Activated CD8-positive, alpha-beta memory T cell treated with anti-CD3 and anti-CD28 coated beads for 4 hours (primary cell): ENCODE measurements at regions not wholly inside any gene's neighbourhood (a gene's known extent, or its start where the extent isn't known, plus 50 kb on each side); places are given as distances from the start of the nearest gene placed in this dataset.
"Not testable (repeated sequence)": the region's sequence is repeated elsewhere in the genome, so short reads cannot be mapped to it uniquely, and the experiment has no call there.

Experiments used
- DNase-seq, 2 donors: peaks; one replicate each; pipeline ENCODE4 v3.0.0-alpha.2; 2020; ENCODE audit warnings: low read depth in 2 of 2

- DNase-seq: no peak
Observed at GRCh38 chr15:69675731-69676130, 223.1 kb downstream of the RPLP1 start.

GRCh38 chr15:69677403-69677802 lies 224.8 kb downstream of the RPLP1 start:
- no peak for DNase-seq

- DNase-seq: no peak
Observed at GRCh38 chr15:69679623-69680228, 227.1 kb downstream of the RPLP1 start.

GRCh38 chr15:69684823-69685222 lies 232.2 kb downstream of the RPLP1 start:
- not testable (repeated sequence) for DNase-seq

GRCh38 chr15:69685512-69686452 lies 233.2 kb downstream of the RPLP1 start:
- DNase-seq: no peak

GRCh38 chr15:69686626-69687025 lies 234.0 kb downstream of the RPLP1 start:
- DNase-seq: no peak

GRCh38 chr15:69689133-69689532 lies 236.5 kb downstream of the RPLP1 start:
- no peak for DNase-seq

GRCh38 chr15:69691307-69692015 lies 238.8 kb downstream of the RPLP1 start:
- DNase-seq: no peak

- DNase-seq: no peak
Observed at GRCh38 chr15:69692342-69692741, 239.7 kb downstream of the RPLP1 start.

- DNase-seq: no peak
Observed at GRCh38 chr15:69693059-69693458, 240.4 kb downstream of the RPLP1 start.

- DNase-seq: no peak
Observed at GRCh38 chr15:69696946-69697345, 244.3 kb downstream of the RPLP1 start.

GRCh38 chr15:69697916-69698315 lies 245.3 kb downstream of the RPLP1 start:
- DNase-seq: no peak

GRCh38 chr15:69699096-69699495 lies 246.5 kb downstream of the RPLP1 start:
- DNase-seq: no peak

- no peak for DNase-seq
Observed at GRCh38 chr15:69700380-69700779, 247.8 kb downstream of the RPLP1 start.

GRCh38 chr15:69701198-69701597 lies 248.6 kb downstream of the RPLP1 start:
- no peak for DNase-seq

GRCh38 chr15:69703532-69704187 lies 251.0 kb downstream of the RPLP1 start:
- DNase-seq: no peak

GRCh38 chr15:69704229-69704628 lies 251.6 kb downstream of the RPLP1 start:
- no peak for DNase-seq

GRCh38 chr15:69704700-69705099 lies 252.1 kb downstream of the RPLP1 start:
- DNase-seq: no peak

GRCh38 chr15:69706353-69707097 lies 253.9 kb downstream of the RPLP1 start:
- no peak for DNase-seq

- DNase-seq: not testable (repeated sequence)
Observed at GRCh38 chr15:69707241-69707640, 254.6 kb downstream of the RPLP1 start.

- DNase-seq: not testable (repeated sequence)
Observed at GRCh38 chr15:69708436-69709122, 256.0 kb downstream of the RPLP1 start.
